DND-41 (cell line): ENCODE measurements at regions not wholly inside any gene's neighbourhood (a gene's known extent, or its start where the extent isn't known, plus 50 kb on each side); places are given as distances from the start of the nearest gene placed in this dataset.

ENCODE experiments used
- EZH2 ChIP-seq: IDR thresholded peaks from 3 replicates; pipeline ENCODE4 v1.6.1; 2012; ENCODE audit warnings: borderline replicate concordance, low read depth, mild to moderate bottlenecking, moderate library complexity, low read length, inconsistent platforms; ENCODE audit not compliant: severe bottlenecking
- TF ChIP-seq, protein P1 (sequence below): IDR thresholded peaks from 2 replicates; pipeline ENCODE4 v1.5.1; 2012; ENCODE audit warnings: borderline replicate concordance, low read length, moderate library complexity, mild to moderate bottlenecking; ENCODE audit not compliant: poor library complexity, severe bottlenecking; ENCODE audit errors: extremely low read depth

DNA sequence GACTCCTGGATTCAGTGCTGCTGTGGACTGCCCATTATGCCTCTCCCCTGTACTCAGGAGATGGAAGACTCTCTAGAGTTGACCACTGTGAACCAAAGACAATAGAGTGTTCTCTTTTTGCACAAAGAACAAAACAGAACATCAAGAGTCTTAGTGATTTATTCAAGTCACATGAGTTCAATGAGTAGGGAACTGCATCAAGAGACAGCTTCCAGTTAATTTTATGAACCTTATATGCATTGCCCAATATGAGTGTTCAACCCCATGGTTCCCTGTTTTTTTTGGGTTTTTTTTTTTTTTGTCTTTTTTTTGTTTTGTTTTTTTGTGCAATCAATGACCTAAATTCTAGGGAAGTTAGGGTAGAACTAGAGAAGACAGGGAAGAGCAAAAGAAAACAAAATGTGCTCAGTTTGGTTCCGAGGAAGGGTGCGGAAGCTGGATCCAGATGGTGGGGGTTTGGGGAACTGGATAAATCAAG, 224.3 kb downstream of the MAFB start:
- TF ChIP-seq, protein P1, sequence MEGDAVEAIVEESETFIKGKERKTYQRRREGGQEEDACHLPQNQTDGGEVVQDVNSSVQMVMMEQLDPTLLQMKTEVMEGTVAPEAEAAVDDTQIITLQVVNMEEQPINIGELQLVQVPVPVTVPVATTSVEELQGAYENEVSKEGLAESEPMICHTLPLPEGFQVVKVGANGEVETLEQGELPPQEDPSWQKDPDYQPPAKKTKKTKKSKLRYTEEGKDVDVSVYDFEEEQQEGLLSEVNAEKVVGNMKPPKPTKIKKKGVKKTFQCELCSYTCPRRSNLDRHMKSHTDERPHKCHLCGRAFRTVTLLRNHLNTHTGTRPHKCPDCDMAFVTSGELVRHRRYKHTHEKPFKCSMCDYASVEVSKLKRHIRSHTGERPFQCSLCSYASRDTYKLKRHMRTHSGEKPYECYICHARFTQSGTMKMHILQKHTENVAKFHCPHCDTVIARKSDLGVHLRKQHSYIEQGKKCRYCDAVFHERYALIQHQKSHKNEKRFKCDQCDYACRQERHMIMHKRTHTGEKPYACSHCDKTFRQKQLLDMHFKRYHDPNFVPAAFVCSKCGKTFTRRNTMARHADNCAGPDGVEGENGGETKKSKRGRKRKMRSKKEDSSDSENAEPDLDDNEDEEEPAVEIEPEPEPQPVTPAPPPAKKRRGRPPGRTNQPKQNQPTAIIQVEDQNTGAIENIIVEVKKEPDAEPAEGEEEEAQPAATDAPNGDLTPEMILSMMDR, result no peak
- no peak for TF ChIP-seq EZH2
